ENCODE measurements at regions not wholly inside any gene's neighbourhood (a gene's known extent, or its start where the extent isn't known, plus 50 kb on each side); places are given as distances from the start of the nearest gene placed in this dataset.

- TF ChIP-seq CTCF (IDR thresholded peaks at IDR 0.05) (no peak), ZFX (IDR thresholded peaks at IDR 0.05; ENCODE audit: borderline replicate concordance) (no peak)
Observed at GRCh38 chr12:82595941-82596340, 90.8 kb upstream of the TMTC2 start.
